ENCODE measurements at regions not wholly inside any gene's neighbourhood (a gene's known extent, or its start where the extent isn't known, plus 50 kb on each side); places are given as distances from the start of the nearest gene placed in this dataset.

- no peak for DNase-seq
Measured at GRCh38 chr15:69530991-69531664, 78.5 kb downstream of the RPLP1 start.

DNA sequence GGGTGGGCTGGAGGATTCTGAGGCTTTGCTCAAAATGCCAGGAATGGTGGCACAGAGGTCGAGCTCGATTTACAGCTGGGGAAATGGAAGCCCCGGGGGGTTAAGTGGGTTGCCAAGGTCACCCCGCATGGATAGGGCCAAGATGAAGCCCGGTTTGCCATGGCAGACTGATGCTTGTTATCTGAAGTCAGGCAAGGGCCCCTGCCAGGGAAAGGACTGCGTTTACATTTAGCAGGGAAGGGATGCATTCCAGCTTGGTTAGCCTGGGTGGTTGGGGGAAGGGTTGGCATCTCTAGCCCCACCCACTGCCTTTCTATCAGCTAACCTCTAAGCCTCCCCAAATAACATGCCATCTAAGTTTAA is 79.0 kb downstream of the RPLP1 start:
- DNase-seq, result no peak

- no peak for DNase-seq
Measured at GRCh38 chr15:69532066-69532465, 79.4 kb downstream of the RPLP1 start.

DNA sequence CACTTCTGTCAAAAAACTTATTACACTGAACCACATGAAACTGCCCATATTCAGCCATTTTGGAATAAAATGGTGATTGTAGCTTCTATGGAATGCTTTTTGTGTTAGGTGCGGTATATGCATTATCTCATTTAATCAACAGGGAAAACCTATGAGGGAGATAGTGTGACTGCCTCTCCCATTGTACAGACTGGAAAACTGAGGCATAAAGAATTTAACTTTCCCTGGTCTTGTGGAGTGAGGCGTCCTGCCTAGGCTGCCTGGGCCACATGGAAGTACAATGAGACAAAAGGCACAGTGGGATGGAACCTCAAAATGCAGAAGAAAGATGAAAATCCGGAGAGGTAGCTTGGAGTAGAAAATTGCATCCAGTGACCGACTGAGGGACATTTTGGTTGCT is 80.2 kb downstream of the RPLP1 start:
- no peak for DNase-seq

DNA sequence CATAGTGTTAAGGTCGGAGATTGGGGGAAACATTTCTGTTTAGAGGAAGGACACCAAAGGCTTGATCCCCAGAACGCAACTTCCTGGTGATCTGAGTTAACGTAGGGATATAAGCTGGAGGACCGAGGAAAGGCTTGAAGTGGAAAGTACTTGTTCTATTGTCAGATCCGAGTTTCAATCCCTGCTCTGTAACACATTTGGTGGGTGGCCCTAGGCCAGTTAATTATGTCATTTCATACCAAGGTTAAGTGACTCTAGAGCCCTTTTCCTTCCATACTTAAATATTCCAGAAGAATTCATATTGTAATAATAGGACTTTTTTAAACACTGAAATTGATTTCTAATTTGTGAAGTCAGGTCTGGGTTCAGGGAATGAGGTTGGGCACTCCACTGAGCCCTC is 80.9 kb downstream of the RPLP1 start:
- DNase-seq, result no peak

DNA sequence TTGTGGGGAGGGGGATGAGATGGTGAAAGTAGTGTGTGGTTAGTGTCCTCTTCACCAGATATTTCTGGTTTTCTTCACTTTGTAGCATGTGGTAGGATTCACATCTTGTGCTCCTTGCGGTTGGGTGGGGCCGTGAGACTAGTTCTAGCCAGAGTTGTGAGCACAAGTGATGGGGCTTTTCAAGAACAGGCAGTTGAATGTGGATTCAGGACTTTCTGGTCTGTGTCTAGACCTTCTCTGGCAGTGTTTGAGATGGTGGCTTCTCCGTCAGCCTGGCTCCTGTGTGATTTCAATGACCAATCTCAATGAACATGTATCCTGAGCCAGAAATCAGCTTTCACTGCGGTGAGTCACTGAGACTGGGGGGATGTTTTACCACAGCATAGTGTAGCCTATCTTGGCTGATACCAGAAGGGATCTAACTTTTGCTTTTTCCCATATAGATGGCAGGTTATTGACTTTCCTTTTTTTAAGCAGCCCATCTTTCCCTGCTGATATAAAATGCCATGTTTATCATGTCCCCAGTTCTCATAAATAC is 82.6 kb downstream of the RPLP1 start:
- DNase-seq, result no peak

DNA sequence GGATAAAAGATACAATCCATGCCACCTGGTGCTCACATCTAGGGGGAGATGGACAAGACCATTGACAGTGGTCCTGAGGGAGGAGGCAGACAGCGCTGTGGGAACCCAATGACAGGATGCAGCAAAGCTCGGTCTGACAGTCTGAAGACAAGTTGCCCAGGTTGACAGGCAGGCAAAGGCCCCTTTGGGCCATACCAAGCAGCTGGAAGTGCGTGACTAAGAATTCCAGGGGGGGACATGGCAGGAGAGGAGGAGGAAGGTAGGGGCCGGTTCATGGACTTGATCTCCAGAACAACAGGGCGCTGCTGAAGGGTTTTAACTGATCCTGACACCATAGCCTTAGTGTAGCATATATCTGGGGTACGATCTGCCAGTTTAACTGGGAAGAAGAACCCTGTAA is 83.4 kb downstream of the RPLP1 start:
- DNase-seq, result no peak

DNA sequence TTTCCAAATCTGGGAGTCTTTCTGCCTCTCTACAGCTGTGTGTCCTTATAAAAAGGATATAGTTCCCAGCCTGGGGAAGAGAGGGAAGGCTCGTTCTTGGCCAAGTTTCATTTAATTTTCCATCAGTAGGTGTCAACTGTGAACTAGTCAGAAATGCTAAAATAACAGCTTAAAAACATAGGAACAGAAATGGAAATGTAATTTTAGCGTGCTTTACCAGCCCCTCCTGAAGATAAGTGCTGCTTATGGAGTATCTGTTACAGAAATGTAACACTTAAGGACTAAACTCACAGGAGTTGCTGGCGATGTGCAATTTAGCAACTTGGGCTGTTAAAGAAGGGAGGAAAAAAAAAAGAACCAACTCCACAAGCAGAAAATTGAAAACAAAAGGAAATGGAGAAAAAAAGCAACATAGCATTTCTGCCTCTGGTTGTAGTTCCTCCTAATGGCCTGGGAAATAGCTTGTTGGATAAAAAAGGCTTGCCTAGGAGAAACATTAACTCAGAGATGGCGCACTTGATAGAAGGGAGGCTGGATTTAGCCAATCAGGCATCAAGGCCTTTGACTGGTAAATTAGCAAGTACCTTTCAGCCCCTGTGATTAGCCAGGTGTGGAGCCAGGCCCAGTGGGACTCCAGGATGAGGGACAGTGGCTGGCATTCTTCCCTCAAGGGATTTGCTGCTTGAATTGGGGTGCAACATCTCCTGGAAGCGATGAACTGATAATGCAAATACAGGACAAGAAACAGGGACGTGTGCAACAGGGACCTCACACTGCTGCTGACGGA is 84.3 kb downstream of the RPLP1 start:
- no peak for DNase-seq

GRCh38 chr15:69537901-69538300 is 85.3 kb downstream of the RPLP1 start:
- DNase-seq, result no peak

GRCh38 chr15:69538379-69538778 is 85.8 kb downstream of the RPLP1 start:
- no peak for DNase-seq

DNA sequence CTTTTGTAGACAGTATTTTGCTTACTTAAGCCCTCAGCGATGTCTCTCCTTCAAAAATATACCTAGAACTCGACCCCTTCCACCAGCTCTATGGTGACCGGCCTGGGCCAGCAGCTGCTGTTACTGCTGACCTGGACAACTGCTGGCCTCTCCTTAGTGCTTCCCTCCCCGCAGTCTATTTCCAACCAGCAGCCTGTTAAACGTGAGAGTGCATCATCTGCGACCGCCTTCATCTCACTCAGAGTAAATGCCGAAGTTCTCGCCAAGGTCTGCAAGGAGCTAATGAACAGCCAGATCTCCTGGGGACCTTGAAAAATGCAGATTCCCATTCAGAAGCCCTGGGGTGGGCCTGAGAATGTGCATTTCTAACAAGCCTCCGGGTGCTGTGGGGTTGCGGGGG is 86.7 kb downstream of the RPLP1 start:
- no peak for DNase-seq

GRCh38 chr15:69540622-69541021 is 88.0 kb downstream of the RPLP1 start:
- DNase-seq, result no peak

- DNase-seq, result no peak
Measured at GRCh38 chr15:69542028-69542427, 89.4 kb downstream of the RPLP1 start.

DNA sequence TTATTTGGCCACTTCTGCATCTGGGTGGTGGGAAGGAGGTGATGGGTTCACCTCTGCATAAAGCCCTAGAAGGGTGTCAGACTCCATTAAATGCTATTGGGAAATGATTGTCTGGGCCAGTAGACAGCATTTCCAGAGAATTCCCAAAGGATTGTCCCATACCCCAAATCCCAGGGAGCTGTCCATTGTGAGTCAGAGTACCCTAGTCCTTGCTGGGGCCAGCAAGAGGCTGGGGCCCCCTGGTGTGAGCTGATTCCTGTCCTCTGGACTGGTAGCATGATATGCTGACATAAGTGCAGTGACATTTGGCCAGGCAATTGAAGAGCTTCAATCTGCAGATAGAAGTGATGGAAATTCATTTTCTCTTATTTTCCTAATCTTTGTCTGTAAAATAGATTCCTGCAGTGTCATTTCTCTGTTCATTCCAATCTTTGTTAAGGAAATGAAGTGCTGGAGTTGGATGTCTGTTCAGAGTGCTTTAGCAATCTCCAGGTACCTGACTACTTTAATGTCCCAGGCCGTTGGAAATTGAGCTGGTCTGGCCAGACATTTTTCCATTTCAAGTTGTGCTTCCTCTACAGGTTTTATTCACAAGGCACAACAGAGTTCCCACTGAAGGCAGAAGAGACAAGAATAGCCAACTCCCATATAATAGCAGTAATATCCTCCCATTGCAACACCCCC is 91.2 kb downstream of the RPLP1 start:
- no peak for DNase-seq

DNA sequence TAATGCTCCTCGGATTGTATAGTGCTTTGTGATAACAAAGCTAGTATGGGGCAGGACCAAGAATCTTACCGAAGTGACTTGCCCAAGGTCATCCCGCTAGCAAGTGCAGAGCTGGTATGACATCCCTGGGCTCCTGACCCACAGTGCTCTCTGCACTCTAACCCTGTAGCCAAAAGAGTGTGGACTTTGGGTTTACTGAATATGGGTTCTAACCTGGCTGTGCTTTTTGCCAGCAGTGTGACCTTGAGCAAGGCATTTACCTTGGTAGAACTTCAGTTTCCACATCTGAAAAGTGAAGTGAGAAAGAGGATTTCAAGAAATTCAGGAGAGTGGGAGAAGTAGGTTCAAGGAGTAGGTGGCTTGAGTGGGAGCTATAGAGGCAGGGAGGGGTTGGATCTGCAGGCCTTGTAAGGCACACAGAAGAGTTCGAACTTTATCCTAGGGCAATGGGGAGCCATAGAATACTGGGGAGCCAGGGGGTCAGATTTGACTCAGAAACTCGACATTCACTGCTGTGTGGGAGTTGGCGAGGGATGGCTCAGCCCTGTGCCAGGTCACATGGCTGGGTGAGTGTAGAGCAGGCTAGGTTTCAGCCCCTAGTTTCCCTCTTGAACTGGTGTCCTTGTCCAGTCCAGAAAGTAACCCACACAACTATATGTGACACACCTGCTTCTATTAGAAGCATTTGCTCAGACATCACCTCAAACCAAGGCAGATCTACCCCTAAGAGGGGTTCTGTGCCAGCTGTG is 91.9 kb downstream of the RPLP1 start:
- no peak for DNase-seq

DNA sequence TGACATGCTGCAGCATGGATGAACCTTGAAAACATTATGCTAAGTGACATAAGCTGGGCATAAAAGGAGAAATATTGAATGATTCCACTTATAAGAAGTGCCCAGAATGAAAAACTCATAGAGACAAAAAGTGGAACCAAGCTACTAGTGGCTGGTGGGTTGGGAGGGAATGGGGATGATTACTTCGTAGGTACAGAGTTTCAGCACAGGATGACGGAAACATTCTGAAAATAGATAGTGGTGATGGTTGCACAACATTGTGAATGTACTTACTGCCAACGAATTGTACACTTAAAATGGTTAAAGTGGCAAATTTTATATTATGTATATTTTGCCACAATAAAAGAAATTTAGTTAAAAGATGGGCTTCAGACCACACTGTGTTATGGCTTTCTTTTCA is 93.6 kb downstream of the RPLP1 start:
- no peak for DNase-seq

DNA sequence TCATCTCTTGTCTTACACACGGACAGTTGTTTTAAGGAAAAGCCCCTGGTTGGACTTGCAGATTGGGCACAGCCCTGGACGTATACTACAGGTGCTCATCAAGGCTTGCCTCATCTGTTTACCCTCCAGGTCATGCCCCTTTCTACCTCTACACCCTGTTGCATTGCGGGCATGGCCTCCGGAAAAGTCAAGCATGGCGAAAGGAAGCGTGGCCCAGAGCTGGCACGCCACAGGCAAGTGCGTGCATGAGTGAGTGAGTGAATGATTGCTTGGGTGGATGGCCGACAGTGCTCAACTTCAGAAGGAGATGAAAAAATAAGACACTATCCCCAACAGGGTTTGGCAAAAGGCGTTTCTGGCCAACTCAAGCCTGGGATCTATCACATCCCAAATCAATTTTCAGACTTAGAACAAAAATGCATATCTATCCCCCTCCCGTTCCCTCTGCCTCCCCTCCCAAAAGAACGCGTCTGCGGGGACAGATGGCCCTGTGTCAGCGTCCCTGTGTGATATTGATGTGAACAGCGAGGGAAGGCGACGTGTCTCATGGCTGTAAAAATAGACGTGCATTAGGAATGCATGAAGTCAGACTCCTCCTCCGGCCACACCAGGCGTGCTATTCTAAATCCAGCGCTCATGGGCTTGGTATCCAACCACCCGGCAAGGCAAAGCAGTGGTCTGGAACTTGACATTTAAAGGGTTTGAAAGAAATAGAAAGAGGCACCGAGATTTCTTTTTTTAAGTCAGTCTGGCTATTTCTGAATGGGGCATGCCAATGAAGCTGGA is 96.0 kb downstream of the RPLP1 start:
- DNase-seq, result no peak

- DNase-seq, result no peak
Measured at GRCh38 chr15:69551391-69552056, 98.9 kb downstream of the RPLP1 start.

- DNase-seq, result no peak
Measured at GRCh38 chr15:69552057-69552815, 99.6 kb downstream of the RPLP1 start.

DNA sequence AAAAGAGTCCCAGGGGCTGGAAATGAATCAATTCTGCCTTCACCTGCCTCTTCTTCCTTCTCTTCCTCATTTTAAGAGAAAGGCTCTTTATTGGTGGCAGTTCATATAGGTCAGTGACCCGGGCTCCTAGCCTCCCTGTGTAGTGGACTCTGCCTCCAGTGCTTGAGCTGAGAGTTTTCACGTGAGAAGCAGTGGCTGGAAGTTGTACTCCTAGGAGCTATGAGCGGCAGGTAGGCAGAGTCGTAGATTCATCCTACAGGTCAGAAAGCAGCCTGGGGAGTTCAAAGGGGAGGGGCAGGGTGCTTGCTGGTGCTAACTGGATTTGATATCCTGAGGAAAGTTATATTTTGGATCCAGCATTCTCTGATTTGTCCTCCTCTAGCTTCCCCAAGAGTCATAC is 101.1 kb downstream of the RPLP1 start:
- DNase-seq, result no peak

Data from effector CD8-positive, alpha-beta T cell (primary cell).